ENCODE measurements at regions not wholly inside any gene's neighbourhood (a gene's known extent, or its start where the extent isn't known, plus 50 kb on each side); places are given as distances from the start of the nearest gene placed in this dataset.

DNA sequence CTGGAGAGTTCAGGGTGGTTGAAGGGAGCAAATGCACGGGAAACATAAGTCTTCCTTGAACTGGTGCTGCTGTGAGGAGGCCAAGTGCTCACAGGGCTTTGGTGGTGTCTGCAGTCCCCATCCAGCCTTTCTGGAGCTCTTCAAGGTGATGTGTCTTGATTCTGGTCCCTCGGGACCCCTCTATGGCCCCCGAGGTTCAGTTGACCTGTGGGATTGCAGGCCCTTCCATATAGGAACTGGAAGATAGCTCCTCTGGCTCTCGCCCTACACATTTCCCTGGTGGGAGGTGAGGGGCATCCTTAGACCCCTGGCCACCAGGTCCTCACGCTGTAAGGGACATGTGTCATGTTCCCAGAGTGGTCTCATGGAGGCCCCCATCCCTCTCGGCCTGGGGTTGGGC is 191.8 kb downstream of the GADD45G start:
- Histone ChIP-seq H2AFZ (ENCODE audit: low read depth, low read length) (no peak overlapping the region), H3K9ac (ENCODE audit: low read length) (no peak overlapping the region), H3K4me3 (ENCODE audit: low read length) (no peak overlapping the region), H3K4me2 (ENCODE audit: low read length) (no peak overlapping the region), H3K9me3 (ENCODE audit: low read length) (no peaks in the 10 kb centered on the region), H3F3A (ENCODE audit: insufficient read depth, low read length, poor library complexity, severe bottlenecking) (no peaks in the 10 kb centered on the region), H3K27ac (ENCODE audit: low read length) (no peak overlapping the region), H3K36me3 (ENCODE audit: insufficient read depth, low read length) (no peaks in the 10 kb centered on the region), H4K20me1 (ENCODE audit: insufficient read depth) (no peaks in the 10 kb centered on the region), H3K79me2 (replicated peaks; ENCODE audit: insufficient read depth, low read length) (no peaks in the 10 kb centered on the region), H3K27me3 (ENCODE audit: insufficient read depth, low read depth, low read length) (no peaks in the 10 kb centered on the region), H3K9me2 (ENCODE audit: insufficient read depth, low read length) (no peaks in the 10 kb centered on the region)
- TF ChIP-seq, protein P1, sequence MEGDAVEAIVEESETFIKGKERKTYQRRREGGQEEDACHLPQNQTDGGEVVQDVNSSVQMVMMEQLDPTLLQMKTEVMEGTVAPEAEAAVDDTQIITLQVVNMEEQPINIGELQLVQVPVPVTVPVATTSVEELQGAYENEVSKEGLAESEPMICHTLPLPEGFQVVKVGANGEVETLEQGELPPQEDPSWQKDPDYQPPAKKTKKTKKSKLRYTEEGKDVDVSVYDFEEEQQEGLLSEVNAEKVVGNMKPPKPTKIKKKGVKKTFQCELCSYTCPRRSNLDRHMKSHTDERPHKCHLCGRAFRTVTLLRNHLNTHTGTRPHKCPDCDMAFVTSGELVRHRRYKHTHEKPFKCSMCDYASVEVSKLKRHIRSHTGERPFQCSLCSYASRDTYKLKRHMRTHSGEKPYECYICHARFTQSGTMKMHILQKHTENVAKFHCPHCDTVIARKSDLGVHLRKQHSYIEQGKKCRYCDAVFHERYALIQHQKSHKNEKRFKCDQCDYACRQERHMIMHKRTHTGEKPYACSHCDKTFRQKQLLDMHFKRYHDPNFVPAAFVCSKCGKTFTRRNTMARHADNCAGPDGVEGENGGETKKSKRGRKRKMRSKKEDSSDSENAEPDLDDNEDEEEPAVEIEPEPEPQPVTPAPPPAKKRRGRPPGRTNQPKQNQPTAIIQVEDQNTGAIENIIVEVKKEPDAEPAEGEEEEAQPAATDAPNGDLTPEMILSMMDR (IDR thresholded peaks at IDR 0.05; ENCODE audit: poor library complexity, severe bottlenecking): no peak
- TF ChIP-seq RAD21 (conservative IDR thresholded peaks at IDR 0.05) (no peak), SMC3 (conservative IDR thresholded peaks at IDR 0.05; ENCODE audit: poor library complexity) (no peak), TAF1 (IDR thresholded peaks at IDR 0.05; ENCODE audit: low read depth) (no peak), EP300 (conservative IDR thresholded peaks at IDR 0.05; ENCODE audit: poor library complexity, severe bottlenecking) (no peak), POLR2AphosphoS5 (IDR thresholded peaks at IDR 0.05) (no peak), EZH2 (IDR thresholded peaks at IDR 0.05; ENCODE audit: borderline replicate concordance, insufficient read depth, low read length, poor library complexity, severe bottlenecking) (no peak), MXI1 (conservative IDR thresholded peaks at IDR 0.05; ENCODE audit: poor library complexity, severe bottlenecking) (no peak)
- TF ChIP-seq, protein P2, sequence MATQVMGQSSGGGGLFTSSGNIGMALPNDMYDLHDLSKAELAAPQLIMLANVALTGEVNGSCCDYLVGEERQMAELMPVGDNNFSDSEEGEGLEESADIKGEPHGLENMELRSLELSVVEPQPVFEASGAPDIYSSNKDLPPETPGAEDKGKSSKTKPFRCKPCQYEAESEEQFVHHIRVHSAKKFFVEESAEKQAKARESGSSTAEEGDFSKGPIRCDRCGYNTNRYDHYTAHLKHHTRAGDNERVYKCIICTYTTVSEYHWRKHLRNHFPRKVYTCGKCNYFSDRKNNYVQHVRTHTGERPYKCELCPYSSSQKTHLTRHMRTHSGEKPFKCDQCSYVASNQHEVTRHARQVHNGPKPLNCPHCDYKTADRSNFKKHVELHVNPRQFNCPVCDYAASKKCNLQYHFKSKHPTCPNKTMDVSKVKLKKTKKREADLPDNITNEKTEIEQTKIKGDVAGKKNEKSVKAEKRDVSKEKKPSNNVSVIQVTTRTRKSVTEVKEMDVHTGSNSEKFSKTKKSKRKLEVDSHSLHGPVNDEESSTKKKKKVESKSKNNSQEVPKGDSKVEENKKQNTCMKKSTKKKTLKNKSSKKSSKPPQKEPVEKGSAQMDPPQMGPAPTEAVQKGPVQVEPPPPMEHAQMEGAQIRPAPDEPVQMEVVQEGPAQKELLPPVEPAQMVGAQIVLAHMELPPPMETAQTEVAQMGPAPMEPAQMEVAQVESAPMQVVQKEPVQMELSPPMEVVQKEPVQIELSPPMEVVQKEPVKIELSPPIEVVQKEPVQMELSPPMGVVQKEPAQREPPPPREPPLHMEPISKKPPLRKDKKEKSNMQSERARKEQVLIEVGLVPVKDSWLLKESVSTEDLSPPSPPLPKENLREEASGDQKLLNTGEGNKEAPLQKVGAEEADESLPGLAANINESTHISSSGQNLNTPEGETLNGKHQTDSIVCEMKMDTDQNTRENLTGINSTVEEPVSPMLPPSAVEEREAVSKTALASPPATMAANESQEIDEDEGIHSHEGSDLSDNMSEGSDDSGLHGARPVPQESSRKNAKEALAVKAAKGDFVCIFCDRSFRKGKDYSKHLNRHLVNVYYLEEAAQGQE (IDR thresholded peaks at IDR 0.05; ENCODE audit: borderline replicate concordance): no peak

DNA sequence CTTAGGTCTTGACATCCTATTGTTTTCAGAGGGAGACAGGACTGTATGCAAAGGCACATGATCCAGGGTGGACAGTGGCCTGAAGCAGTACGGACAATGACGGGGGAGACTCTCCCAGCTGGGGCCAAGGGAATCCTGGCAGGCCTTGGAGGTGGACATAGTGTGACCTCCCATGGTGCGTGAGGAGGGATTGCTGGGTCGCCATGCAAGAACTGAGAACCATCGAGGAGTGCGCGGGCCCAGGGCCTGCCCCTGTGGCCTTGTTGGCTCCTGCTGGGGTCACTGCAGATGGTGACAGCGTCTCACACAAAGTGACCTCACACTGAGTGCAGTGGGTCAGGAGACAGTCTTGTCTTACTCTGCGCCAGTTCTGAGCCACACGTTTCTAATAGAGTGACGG is 192.4 kb downstream of the GADD45G start:
- no peak overlapping the region for H3K4me2 ChIP-seq (ENCODE audit: low read length)
- no peak overlapping the region for H3K9ac ChIP-seq (ENCODE audit: low read length)
- H3F3A ChIP-seq (ENCODE audit: insufficient read depth, low read length, poor library complexity, severe bottlenecking): no peaks in the 10 kb centered on the region
- H3K27ac ChIP-seq (ENCODE audit: low read length): no peak overlapping the region
- no peaks in the 10 kb centered on the region for H3K36me3 ChIP-seq (ENCODE audit: insufficient read depth, low read length)
- no peaks in the 10 kb centered on the region for H3K9me2 ChIP-seq (ENCODE audit: insufficient read depth, low read length)
- H2AFZ ChIP-seq (ENCODE audit: low read depth, low read length): no peak overlapping the region
- no peak for TF ChIP-seq TAF1 (IDR thresholded peaks at IDR 0.05; ENCODE audit: low read depth)
- no peak for TF ChIP-seq POLR2AphosphoS5 (IDR thresholded peaks at IDR 0.05)
- TF ChIP-seq, protein P1 (IDR thresholded peaks at IDR 0.05; ENCODE audit: poor library complexity, severe bottlenecking): no peak
- no peak for TF ChIP-seq EZH2 (IDR thresholded peaks at IDR 0.05; ENCODE audit: borderline replicate concordance, insufficient read depth, low read length, poor library complexity, severe bottlenecking)
- no peak for TF ChIP-seq MXI1 (conservative IDR thresholded peaks at IDR 0.05; ENCODE audit: poor library complexity, severe bottlenecking)
- no peak for TF ChIP-seq SMC3 (conservative IDR thresholded peaks at IDR 0.05; ENCODE audit: poor library complexity)
- TF ChIP-seq EP300 (conservative IDR thresholded peaks at IDR 0.05; ENCODE audit: poor library complexity, severe bottlenecking): no peak
- TF ChIP-seq, protein P2 (IDR thresholded peaks at IDR 0.05; ENCODE audit: borderline replicate concordance): no peak
- TF ChIP-seq RAD21 (conservative IDR thresholded peaks at IDR 0.05): no peak
- H3K27me3 ChIP-seq (ENCODE audit: insufficient read depth, low read depth, low read length): no peaks in the 10 kb centered on the region
- no peaks in the 10 kb centered on the region for H3K9me3 ChIP-seq (ENCODE audit: low read length)
- no peaks in the 10 kb centered on the region for H3K79me2 ChIP-seq (replicated peaks; ENCODE audit: insufficient read depth, low read length)
- H3K4me3 ChIP-seq (ENCODE audit: low read length): no peak overlapping the region
- no peaks in the 10 kb centered on the region for H4K20me1 ChIP-seq (ENCODE audit: insufficient read depth)
